ENCODE measurements at regions not wholly inside any gene's neighbourhood (a gene's known extent, or its start where the extent isn't known, plus 50 kb on each side); places are given as distances from the start of the nearest gene placed in this dataset.

DNA sequence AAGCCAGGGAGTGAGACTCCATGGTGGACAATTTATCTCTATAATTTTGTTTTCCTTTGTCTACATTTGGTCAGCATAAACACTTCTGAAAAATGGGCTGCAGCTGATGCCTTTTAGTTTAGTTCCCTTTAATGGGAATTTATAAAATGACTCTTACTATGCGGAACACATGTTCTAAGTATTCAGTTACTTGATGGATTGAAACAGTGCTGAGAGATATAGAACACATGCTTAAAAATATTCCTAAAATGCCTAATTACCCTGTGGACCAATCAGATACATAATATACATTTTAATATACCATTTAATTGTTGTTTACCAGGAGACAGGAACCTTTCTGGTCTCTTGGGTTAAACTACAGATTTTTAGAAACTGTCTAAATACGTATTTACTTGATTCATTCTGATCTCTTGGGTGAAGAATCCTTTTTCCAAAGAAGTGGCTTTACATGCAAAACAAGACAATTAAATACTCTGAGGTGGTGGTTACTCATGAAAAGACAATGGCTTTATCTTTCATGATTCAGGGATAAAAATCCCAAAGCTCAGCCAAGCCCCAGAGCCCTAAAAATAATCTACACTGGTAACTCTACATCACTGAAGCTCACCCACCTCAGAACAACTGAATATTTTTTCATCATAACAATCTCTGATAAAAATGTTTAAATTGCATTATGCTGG, 128.1 kb upstream of the SERTAD2 start:
- in situ Hi-C loops (cut with HindIII; ENCODE audit: low pct_unique_long_range_greater_than_20kb, low sequenced_read_pairs) = no loop called here
- no peak for TF ChIP-seq JUND (IDR thresholded peaks at IDR 0.05; ENCODE audit: low read depth)
- no peak for DNase-seq (ENCODE audit: low read depth in 1 of 2, low spot score in 1 of 2)

DNA sequence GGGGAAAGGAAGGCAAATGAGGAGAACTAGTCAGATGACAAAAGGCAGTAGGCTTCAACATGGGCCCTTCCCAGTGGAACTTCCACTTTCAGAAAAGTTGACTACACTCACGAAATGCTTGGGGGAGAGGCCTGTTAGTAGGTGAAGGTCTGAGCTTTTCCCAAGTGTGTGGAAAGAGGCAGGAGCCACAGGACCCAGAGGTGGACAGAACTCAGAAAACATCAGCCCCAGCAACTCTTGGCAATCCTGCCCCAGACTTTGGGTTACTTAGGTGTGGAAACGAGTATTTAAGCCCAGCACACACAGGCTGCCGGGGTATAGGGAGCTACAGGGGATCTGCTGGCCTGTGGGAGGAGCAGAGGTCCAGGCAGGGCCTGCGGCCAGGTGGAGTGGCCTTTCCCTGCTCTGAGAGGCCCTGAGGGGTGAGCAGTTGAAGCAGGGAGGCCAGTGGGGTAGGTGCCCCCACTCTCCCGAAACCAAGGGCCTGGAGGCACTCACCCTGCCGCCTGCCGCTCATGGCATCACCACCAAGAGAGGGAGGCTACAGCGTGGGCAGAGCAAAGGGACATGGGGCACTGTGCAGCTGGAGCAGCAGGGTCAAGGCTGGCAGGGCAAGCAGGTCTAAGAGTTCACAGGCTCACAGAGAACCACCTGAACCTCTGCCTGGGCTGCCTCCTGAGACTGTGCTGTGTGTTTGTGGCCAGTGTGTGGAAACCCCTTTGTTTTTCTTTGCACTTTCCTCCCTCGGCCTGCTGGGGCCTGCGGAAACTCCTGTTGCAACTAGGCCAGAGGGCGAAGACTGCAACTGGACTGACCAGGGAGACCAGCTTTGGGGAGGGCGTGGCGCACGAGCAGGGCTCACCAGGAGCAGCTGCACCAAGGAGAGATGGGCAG, 130.7 kb upstream of the SERTAD2 start:
- in situ Hi-C loops (cut with HindIII; ENCODE audit: low pct_unique_long_range_greater_than_20kb, low sequenced_read_pairs) = no loop called here
- TF ChIP-seq JUND (IDR thresholded peaks at IDR 0.05; ENCODE audit: low read depth) = no peak
- peak in 1 of 2 experiments; percentile 82 for DNase-seq (ENCODE audit: low read depth in 1 of 2, low spot score in 1 of 2)

DNA sequence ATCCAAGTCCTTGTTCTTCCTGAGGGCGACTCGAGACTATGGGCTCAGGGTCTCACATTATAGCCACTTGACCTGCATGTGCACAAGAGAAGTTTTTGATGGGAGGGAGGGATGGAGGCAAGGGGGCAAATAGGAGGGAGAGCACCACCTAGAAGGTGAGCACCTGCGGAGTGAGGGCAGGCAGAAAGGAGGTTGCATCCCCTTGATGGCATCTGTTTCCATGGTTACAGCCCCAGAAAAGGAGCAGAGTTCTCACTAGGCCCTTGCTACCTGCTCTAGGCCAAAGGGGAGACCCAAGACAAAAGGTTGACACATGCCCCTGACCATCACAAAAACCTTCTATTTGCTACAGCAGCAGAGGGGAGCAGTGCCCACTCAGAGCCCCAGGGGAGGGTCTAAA, 131.5 kb upstream of the SERTAD2 start:
- no peak for TF ChIP-seq JUND (IDR thresholded peaks at IDR 0.05; ENCODE audit: low read depth)
- in situ Hi-C loops (cut with HindIII; ENCODE audit: low pct_unique_long_range_greater_than_20kb, low sequenced_read_pairs) = no loop called here
- no peak for DNase-seq (ENCODE audit: low read depth in 1 of 2, low spot score in 1 of 2)

GRCh38 chr2:64786343-64787018, 132.8 kb upstream of the SERTAD2 start:
- no peak for DNase-seq (ENCODE audit: low read depth in 1 of 2, low spot score in 1 of 2)
- no peak for TF ChIP-seq JUND (IDR thresholded peaks at IDR 0.05; ENCODE audit: low read depth)
- in situ Hi-C loops (cut with HindIII; ENCODE audit: low pct_unique_long_range_greater_than_20kb, low sequenced_read_pairs) = no loop called here

DNA sequence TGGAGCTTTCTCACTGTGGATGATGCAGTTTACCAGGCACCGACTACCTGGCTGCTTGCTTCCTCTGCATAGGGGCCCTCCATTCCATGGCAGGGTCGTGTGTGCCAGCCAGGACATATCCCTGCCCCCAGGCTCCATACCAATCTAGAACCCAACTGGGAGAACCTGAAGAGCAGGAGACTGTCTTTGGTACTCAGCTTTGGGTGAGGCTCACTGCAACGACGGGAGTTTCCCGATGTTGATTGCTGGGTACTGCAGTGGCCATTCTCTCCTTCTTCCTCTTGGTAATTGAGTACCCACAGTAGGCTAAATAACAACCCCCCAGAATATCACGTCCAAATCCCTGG, 133.3 kb upstream of the SERTAD2 start:
- no peak for TF ChIP-seq JUND (IDR thresholded peaks at IDR 0.05; ENCODE audit: low read depth)
- in situ Hi-C loops (cut with HindIII; ENCODE audit: low pct_unique_long_range_greater_than_20kb, low sequenced_read_pairs) = no loop called here
- DNase-seq (ENCODE audit: low read depth in 1 of 2, low spot score in 1 of 2) = peak in 1 of 2 experiments; percentile 56

DNA sequence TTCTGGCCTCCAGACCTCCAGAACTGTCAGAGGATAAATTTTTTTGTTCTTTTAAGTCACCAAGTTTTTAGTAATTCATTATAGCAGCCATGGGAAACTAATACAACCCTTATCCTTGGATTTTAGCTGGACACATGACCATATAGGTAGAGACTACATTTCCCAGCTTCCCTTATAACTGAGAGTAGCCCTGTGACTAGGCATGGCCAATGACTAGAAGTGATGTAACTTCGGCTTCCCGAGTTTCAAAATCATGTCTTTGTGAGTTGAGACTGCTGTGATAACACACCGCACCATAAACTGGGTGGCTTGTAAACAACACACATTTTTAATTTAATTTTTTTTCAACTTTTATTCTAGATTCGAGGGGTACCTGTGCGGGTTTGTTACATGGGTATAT, 134.0 kb upstream of the SERTAD2 start:
- in situ Hi-C loops (cut with HindIII; ENCODE audit: low pct_unique_long_range_greater_than_20kb, low sequenced_read_pairs) = no loop called here
- no peak for TF ChIP-seq JUND (IDR thresholded peaks at IDR 0.05; ENCODE audit: low read depth)
- peak in 1 of 2 experiments; percentile 22 for DNase-seq (ENCODE audit: low read depth in 1 of 2, low spot score in 1 of 2)

DNA sequence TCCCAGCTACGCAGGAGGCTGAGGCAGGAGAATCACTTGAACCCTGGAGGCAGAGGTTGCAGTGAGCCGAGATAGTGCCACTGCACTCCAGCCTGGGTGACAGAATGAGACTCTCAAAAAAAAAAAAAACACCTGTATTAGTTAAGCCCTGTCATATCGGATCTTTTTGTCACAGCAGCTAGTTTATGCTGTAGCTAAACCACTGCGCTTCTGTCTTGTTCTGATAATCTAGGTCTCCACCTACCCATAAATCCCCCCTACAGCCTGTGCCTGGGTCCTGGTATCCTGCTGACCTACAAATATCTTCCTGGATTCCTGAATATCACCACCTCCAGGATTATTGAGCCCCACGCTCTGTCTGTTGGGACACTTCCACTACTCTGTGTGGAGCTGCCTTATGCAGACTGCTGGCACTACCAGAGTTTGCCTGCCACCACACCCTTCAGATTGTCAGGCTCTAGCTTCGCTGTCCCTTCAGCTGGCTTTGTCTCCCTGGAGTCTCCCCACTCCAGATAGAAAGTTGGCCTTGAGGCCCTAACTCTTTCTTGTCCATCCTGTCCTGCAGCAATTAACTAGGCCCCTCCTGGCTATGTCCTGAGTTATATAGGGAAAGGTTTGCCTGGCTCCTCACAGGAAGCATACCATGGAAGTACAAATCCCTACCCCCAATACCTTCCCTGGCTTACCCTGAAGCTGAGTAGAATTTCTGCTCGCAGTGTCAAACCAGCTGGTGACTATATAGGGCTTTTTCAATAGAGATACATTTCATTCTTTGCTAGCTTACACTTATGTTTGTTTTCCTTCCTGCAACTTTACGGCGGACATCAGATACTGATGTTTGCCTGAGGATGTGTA, 136.0 kb upstream of the SERTAD2 start:
- in situ Hi-C loops (cut with HindIII; ENCODE audit: low pct_unique_long_range_greater_than_20kb, low sequenced_read_pairs) = no loop called here
- DNase-seq (ENCODE audit: low read depth in 1 of 2, low spot score in 1 of 2) = peak in 1 of 2 experiments; percentile 57

DNA sequence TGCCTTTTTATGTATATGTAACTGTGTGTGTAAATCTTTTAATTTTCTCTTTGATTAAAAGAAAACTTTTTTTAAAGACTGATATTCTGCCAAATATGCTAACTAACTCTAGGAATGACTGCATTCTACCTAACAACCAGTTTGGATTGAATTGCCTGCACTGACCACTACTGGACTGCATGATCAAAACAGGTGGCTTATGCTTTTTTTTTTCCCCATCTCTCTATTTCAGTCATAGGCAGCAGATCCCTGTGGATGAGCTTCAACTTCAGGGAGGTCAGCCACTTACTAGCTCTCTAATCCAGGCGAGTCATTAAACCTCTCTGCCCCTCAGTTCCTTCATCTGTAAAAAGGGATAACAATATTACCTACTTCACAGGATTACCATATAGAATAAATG, 138.6 kb upstream of the SERTAD2 start:
- in situ Hi-C loops (cut with HindIII; ENCODE audit: low pct_unique_long_range_greater_than_20kb, low sequenced_read_pairs) = no loop called here
- DNase-seq (ENCODE audit: low read depth in 1 of 2, low spot score in 1 of 2) = peak in 1 of 2 experiments; percentile 44
- TF ChIP-seq JUND (IDR thresholded peaks at IDR 0.05; ENCODE audit: low read depth) = no peak

More for the DNA sequence above, 136.0 kb upstream of the SERTAD2 start:
- TF ChIP-seq JUND (IDR thresholded peaks at IDR 0.05; ENCODE audit: low read depth) = no peak

DNA sequence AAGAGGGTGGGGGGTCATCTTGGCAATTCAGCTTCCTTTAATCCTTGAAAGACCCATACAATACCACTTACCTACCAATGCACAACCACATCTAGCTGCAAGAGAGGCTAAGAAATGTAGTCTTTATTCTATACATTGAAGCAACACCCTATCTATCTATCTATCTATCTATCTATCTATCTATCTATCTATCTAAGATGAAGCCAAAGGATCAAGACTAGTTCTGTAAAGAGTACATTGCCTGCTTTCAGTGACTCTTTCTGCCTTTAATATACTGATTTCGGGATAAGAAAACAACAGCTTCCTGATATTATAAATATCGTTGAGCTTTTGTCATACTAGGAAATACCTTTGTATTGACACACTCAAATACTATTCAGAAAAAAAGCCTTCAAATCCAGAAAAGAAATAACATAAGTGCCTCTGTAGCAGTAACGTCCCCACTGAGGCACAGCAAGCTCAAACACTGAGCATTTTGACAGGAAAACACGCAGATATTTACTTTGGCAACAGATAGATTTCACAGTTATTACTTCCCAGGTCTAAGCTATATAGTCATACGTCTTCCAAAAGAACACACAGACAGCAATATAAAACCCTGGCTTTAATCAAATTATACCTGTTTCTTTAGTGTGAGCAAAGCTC, 139.4 kb upstream of the SERTAD2 start:
- TF ChIP-seq JUND (IDR thresholded peaks at IDR 0.05; ENCODE audit: low read depth) = no peak
- DNase-seq (ENCODE audit: low read depth in 1 of 2, low spot score in 1 of 2) = no peak
- in situ Hi-C loops (cut with HindIII; ENCODE audit: low pct_unique_long_range_greater_than_20kb, low sequenced_read_pairs) = no loop called here

DNA sequence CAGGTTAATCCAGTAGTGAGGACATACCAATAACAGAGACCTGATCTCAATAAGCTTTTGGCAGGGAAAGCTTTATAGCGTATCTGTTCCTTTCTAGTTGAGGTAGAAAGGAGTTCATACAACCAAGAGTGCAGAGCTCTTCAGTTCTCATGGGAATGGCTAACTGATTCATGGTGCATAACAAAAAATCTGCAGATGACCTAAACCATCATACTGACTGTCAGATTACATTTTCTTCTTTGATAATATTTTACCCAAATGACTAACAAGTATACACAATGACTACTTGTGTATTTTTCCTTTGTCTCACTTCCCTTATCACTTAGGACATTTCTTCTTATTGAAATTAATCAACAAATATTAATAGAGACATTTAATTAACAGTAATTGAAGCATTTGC, 140.0 kb upstream of the SERTAD2 start:
- no peak for TF ChIP-seq JUND (IDR thresholded peaks at IDR 0.05; ENCODE audit: low read depth)
- in situ Hi-C loops (cut with HindIII; ENCODE audit: low pct_unique_long_range_greater_than_20kb, low sequenced_read_pairs) = no loop called here
- DNase-seq (ENCODE audit: low read depth in 1 of 2, low spot score in 1 of 2) = no peak

DNA sequence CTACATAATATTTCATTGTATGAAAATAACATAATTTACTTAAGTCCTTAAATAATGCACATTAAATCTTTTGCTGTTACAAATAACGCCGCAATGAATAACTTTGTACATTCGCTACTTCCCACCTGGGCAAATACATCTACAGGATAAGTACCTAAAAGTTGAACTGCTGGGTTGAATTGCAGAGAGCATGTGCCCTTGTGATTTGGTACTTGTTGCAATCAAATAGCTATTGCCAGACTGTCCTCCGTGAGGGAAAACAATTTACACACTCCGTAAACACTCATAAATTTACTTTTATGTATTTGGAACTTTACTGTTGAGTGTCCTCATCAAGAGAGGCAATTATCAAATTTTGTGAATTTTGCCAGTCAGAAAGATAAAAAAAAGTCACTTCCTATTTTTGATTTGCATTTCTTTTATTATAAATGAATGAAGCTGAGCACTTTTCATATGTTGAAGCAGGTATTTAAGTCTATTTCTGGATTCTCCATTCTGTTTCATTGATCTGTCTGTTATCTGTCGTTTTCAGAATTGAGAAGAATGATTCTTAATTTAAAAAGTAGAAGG, 140.8 kb upstream of the SERTAD2 start:
- in situ Hi-C loops (cut with HindIII; ENCODE audit: low pct_unique_long_range_greater_than_20kb, low sequenced_read_pairs) = no loop called here
- DNase-seq (ENCODE audit: low read depth in 1 of 2, low spot score in 1 of 2) = no peak
- no peak for TF ChIP-seq JUND (IDR thresholded peaks at IDR 0.05; ENCODE audit: low read depth)
